Stomach smooth muscle (tissue), 2 donors: ENCODE measurements at regions not wholly inside any gene's neighbourhood (a gene's known extent, or its start where the extent isn't known, plus 50 kb on each side); places are given as distances from the start of the nearest gene placed in this dataset.

Experiments
- H3K27ac ChIP-seq: one replicate; pipeline ENCODE4 v1.7.0; 2013; ENCODE audit warnings: mild to moderate bottlenecking, low read length, inconsistent platforms
- H3K27me3 ChIP-seq, 2 donors: one replicate each; pipeline ENCODE4 v1.7.0; 2013; ENCODE audit warnings: low read length in 2 of 2; ENCODE audit not compliant: insufficient read depth in 2 of 2, control insufficient read depth in 1 of 2
- H3K36me3 ChIP-seq, 2 donors: one replicate each; pipeline ENCODE4 v1.7.0; 2013; ENCODE audit warnings: low read length in 2 of 2; ENCODE audit not compliant: control insufficient read depth in 2 of 2, insufficient read depth in 2 of 2
- H3K4me1 ChIP-seq: one replicate; pipeline ENCODE4 v1.7.0; 2013; ENCODE audit warnings: low read length; ENCODE audit not compliant: control insufficient read depth, insufficient read depth
- H3K4me3 ChIP-seq, 2 donors: one replicate each; pipeline ENCODE4 v1.7.0; 2013; ENCODE audit warnings: low read length in 2 of 2
- H3K9ac ChIP-seq, 2 donors: one replicate each; pipeline ENCODE4 v1.7.0; 2013; ENCODE audit warnings: low read length in 2 of 2, mild to moderate bottlenecking in 1 of 2
- H3K9me3 ChIP-seq, 2 donors: one replicate each; pipeline ENCODE4 v1.7.0; 2013; ENCODE audit warnings: low read length in 2 of 2; ENCODE audit not compliant: control insufficient read depth in 2 of 2
- donor health status: healthy.
- donor health status: Pancreatic carcinoma.

DNA sequence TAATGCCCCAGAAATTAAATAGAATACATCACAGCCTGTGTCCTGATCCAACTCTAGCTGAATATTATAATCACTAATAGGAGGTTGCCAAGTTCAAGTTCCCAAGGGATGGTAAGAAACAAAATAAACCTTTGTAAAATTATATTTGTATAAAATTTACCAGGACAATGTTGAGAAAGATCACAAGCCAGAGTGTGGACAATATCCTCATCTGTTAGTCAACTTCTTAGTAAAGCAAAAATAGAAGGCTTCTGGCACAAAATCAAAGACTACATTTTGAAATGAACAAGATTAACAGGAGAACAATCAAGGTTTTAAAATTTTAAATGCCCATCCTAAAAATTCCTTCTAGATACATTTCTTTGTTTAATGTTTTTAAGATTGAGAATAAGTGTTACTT lies 290.4 kb upstream of the HSF2 start:
- Histone ChIP-seq H3K9me3 (no peaks in the 10 kb centered on the region), H3K36me3 (no peaks in the 10 kb centered on the region), H3K27me3 (no peaks in the 10 kb centered on the region), H3K4me1 (no peaks in the 10 kb centered on the region), H3K4me3 (no peak overlapping the region), H3K27ac (no peak overlapping the region), H3K9ac (no peak overlapping the region)

DNA sequence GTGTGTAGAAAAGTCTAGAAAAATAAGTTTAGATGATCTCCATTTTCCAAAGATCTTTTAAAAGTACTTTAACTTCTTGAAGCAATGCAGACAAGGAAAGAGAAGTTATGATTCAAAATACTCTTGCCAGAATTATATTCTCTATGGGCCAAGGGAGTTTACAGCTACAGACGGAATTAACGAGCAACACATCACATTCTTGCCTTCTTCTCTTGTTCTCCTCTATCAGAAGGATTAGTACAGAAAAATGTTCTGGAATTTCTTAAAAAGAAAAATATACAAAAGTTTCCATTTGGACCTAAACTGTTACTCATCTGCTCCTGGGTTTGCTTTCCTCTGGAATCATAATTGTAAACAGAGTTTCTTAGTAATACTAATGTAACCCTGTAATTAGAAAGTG lies 284.7 kb upstream of the HSF2 start:
- no peaks in the 10 kb centered on the region for H3K4me1 ChIP-seq
- no peak overlapping the region for H3K9ac ChIP-seq
- no peak overlapping the region for H3K4me3 ChIP-seq
- H3K9me3 ChIP-seq, result no peaks in the 10 kb centered on the region
- no peaks in the 10 kb centered on the region for H3K36me3 ChIP-seq
- no peak overlapping the region for H3K27ac ChIP-seq
- H3K27me3 ChIP-seq, result no peaks in the 10 kb centered on the region

DNA sequence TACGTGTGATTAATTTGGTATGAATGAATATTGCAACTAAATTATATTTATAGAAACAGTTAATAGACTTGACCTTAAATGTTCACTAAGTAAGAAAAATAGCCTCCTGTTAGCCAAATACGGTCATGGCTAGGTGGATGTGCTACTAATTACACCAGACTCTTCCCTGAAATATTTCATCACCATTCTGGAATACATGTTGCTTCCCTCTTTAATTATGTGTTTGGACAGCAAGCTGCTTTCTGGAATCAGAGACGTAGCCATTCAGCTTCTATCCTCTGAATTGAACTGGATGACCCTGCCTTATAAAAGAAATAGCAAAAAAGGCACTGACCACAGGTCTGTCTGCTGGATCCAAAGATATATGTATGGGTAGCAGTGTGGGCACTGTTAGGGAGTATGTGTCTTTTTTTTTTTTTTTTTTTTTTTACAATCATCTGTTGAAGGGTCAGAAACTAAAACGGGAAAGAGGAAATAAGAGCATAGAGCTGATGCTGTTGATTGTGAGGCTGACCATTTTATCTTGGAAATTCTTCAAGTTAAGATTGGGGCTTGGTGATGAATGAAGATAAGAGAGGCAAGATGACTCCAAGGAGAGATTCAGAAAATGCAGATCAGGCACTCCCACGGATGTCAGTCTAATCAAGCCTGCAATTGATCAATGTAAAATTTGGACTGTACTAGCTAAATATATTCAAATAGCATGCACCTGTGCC lies 283.2 kb upstream of the HSF2 start:
- H3K27ac ChIP-seq, result no peak overlapping the region
- no peak overlapping the region for H3K4me3 ChIP-seq
- no peaks in the 10 kb centered on the region for H3K36me3 ChIP-seq
- H3K9me3 ChIP-seq, result no peaks in the 10 kb centered on the region
- H3K4me1 ChIP-seq, result no peaks in the 10 kb centered on the region
- H3K9ac ChIP-seq, result no peak overlapping the region
- H3K27me3 ChIP-seq, result no peaks in the 10 kb centered on the region

GRCh38 chr6:122116835-122117627 lies 282.4 kb upstream of the HSF2 start:
- H3K4me1 ChIP-seq, result no peaks in the 10 kb centered on the region
- no peaks in the 10 kb centered on the region for H3K36me3 ChIP-seq
- no peak overlapping the region for H3K27ac ChIP-seq
- no peak overlapping the region for H3K4me3 ChIP-seq
- no peak overlapping the region for H3K9ac ChIP-seq
- no peaks in the 10 kb centered on the region for H3K9me3 ChIP-seq
- no peaks in the 10 kb centered on the region for H3K27me3 ChIP-seq

DNA sequence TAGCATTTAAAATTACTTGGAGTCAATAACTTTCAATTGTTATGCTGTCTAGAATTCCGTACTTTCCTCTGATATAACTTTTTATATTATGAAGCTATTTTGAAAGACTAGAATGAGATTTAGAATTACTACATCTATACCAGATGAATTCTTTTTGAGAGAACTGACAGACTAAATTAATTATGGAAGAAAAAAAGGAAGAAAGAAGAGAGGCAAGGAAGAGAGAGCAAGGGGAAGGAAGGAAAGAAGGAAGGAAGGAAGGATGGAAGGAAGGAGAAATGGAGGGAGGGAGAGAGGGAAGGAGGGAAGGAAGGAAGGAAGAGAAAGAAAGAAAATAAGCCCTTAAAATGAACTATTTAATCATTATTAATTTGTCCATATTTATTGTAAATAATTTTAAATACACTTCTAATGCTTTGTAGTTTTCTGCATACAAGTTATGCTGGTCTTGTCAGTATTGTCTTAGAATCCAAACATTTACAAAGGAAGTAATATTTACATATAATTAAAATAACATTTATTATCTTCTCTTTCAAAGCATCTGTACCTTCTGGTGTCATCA lies 280.4 kb upstream of the HSF2 start:
- H3K9me3 ChIP-seq, result no peaks in the 10 kb centered on the region
- H3K27me3 ChIP-seq, result no peaks in the 10 kb centered on the region
- H3K9ac ChIP-seq, result no peak overlapping the region
- no peaks in the 10 kb centered on the region for H3K36me3 ChIP-seq
- no peak overlapping the region for H3K4me3 ChIP-seq
- no peak overlapping the region for H3K27ac ChIP-seq
- no peaks in the 10 kb centered on the region for H3K4me1 ChIP-seq

DNA sequence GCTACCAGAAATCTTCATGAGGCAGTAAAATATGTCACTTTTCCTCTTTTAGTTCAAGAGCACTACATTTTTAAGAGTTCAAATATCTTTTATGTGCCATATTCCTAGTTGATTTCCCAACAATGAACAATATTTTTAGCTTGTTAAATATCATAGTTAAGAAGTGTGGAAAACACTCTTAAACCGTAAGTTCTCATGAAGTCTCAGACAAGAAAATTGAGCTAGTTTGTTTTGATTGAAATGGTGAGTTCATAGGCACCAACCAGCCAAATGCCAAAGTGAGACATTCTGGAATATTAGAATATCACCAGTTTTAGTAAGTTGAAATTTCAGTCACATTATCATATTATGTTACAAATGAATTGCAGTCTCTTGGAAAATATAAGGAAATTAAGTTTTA lies 277.2 kb upstream of the HSF2 start:
- no peaks in the 10 kb centered on the region for H3K36me3 ChIP-seq
- H3K9ac ChIP-seq, result no peak overlapping the region
- no peak overlapping the region for H3K27ac ChIP-seq

GRCh38 chr6:122122686-122123085 lies 276.8 kb upstream of the HSF2 start:
- Histone ChIP-seq H3K36me3 (no peaks in the 10 kb centered on the region), H3K4me3 (no peak overlapping the region), H3K27ac (no peak overlapping the region), H3K9me3 (no peaks in the 10 kb centered on the region), H3K4me1 (no peaks in the 10 kb centered on the region), H3K27me3 (no peaks in the 10 kb centered on the region), H3K9ac (no peak overlapping the region)

More for the DNA sequence above, 277.2 kb upstream of the HSF2 start:
- no peaks in the 10 kb centered on the region for H3K4me1 ChIP-seq
- H3K9me3 ChIP-seq, result no peaks in the 10 kb centered on the region
- H3K27me3 ChIP-seq, result no peaks in the 10 kb centered on the region
- H3K4me3 ChIP-seq, result no peak overlapping the region

DNA sequence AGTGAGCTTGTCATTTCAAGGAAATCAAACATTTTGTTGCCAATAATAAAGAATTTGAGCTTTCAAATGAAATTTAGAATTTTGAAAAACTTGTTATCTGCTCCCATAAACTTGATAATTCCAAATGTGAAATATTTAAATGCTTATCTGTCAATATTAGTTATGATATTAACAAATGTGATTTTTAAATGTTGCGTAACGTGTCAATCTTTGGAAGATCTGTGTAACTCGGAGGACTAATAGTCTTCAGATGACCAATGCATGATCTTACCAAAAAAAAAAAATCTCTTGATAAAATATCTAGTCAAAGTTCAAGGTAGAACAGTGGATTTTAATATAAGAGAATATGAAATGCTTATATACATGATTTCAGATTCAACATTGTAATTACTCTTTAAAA lies 274.5 kb upstream of the HSF2 start:
- no peaks in the 10 kb centered on the region for H3K27me3 ChIP-seq
- no peak overlapping the region for H3K27ac ChIP-seq
- H3K4me3 ChIP-seq, result no peak overlapping the region
- H3K4me1 ChIP-seq, result no peaks in the 10 kb centered on the region
- no peak overlapping the region for H3K9ac ChIP-seq
- no peaks in the 10 kb centered on the region for H3K36me3 ChIP-seq
- H3K9me3 ChIP-seq, result no peaks in the 10 kb centered on the region

- Histone ChIP-seq H3K27me3 (no peaks in the 10 kb centered on the region), H3K27ac (no peak overlapping the region), H3K36me3 (no peaks in the 10 kb centered on the region), H3K4me1 (no peaks in the 10 kb centered on the region), H3K9me3 (no peaks in the 10 kb centered on the region), H3K9ac (no peak overlapping the region), H3K4me3 (no peak overlapping the region)
Observed at GRCh38 chr6:122126894-122127293, 272.6 kb upstream of the HSF2 start.

GRCh38 chr6:122128445-122128844 lies 271.0 kb upstream of the HSF2 start:
- Histone ChIP-seq H3K36me3 (no peaks in the 10 kb centered on the region), H3K27ac (no peak overlapping the region), H3K9ac (no peak overlapping the region), H3K27me3 (no peaks in the 10 kb centered on the region), H3K4me3 (no peak overlapping the region), H3K9me3 (no peaks in the 10 kb centered on the region), H3K4me1 (no peaks in the 10 kb centered on the region)
